ENCODE measurements at regions not wholly inside any gene's neighbourhood (a gene's known extent, or its start where the extent isn't known, plus 50 kb on each side); places are given as distances from the start of the nearest gene placed in this dataset.
A peak's percentile ranks its signal among the peaks of the same experiment; 100 is the strongest.

GRCh38 chr2:49515996-49516782 lies 361.9 kb upstream of the FSHR start:
- no peak overlapping the region for H3K4me3 ChIP-seq
- ATAC-seq (replicated peaks in 6 of 8) = peak in 5 of 8 experiments; percentile 24 to 80 (median 61)
- H3K4me1 ChIP-seq (replicated peaks in 1 of 2) = peaks cover 0 to 43% of the 10 kb centered on the region in 2 donors
- in situ Hi-C loops (cut with MboI; ENCODE audit: low pct_unique_long_range_greater_than_20kb in 2 of 9, low sequenced_read_pairs in 9 of 9, unreplicated experiment in 9 of 9) = no loop called here
- no peak overlapping the region for H3K27ac ChIP-seq
- WGBS, 10 experiments = 0 to 56% (median 10%) methylated on average over 1 to 2 of the region's 2 CpGs; no CpG with 5 or more reads in 3 of the 10 experiments

DNA sequence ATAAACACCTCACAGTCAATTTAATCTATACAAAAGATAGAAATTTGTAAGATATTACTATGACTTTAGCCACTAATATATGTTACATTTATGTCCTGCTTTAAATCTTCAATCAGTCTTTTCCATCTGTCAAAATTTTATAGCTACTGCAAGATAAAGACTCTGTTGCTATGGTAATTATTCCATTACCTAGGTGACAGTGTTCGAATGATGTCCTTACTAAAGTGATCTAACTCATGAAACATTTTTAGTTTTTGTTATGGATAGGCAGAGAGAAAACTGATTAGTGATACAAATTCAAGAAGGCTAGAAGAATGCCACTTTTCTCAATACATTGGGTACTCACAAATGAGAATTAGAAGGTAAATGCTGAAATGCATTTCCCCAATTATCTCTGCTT lies 359.9 kb upstream of the FSHR start:
- Histone ChIP-seq H3K27ac (no peak overlapping the region), H3K4me3 (no peak overlapping the region), H3K4me1 (replicated peaks in 1 of 2) (peaks cover 0 to 43% of the 10 kb centered on the region in 2 donors)
- ATAC-seq (replicated peaks in 6 of 8) = no peak
- in situ Hi-C loops (cut with MboI; ENCODE audit: low pct_unique_long_range_greater_than_20kb in 2 of 9, low sequenced_read_pairs in 9 of 9, unreplicated experiment in 9 of 9) = no loop called here
- 0 to 80% (median 0%) methylated on average over 1 of the region's 1 CpG; no CpG with 5 or more reads in 3 of the 10 experiments for WGBS, 10 experiments

GRCh38 chr2:49490710-49491109 lies 336.4 kb upstream of the FSHR start:
- WGBS, 10 experiments = 0 to 100% (median 40%) methylated on average over 1 to 4 of the region's 5 CpGs; no CpG with 5 or more reads in 5 of the 10 experiments
- peak in 1 of 8 experiments; percentile 81 for ATAC-seq (replicated peaks in 6 of 8)
- Histone ChIP-seq H3K27ac (no peak overlapping the region), H3K4me1 (replicated peaks in 1 of 2) (no peaks in the 10 kb centered on the region), H3K4me3 (no peak overlapping the region)
- in situ Hi-C loops (cut with MboI; ENCODE audit: low pct_unique_long_range_greater_than_20kb in 2 of 9, low sequenced_read_pairs in 9 of 9, unreplicated experiment in 9 of 9) = no loop called here

DNA sequence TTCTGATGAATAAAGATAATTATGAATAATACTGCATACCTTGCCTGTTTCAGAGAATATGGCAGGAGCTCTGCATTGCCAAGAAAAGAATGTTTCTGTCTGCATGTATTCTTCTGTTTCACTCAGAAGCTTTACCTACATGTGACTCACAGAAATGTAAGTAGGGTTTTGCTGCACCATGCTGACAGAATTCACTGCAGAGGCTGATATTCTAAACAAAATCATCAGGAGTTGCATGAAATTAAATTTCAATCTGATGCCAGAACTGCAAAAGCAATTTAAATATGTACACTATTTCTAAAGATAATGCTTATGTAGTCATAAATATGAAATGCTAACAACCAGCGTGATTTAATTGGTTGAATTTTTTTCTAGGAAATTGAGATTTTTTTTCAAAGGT lies 332.8 kb upstream of the FSHR start:
- in situ Hi-C loops (cut with MboI; ENCODE audit: low pct_unique_long_range_greater_than_20kb in 2 of 9, low sequenced_read_pairs in 9 of 9, unreplicated experiment in 9 of 9) = no loop called here
- Histone ChIP-seq H3K4me1 (replicated peaks in 1 of 2) (no peaks in the 10 kb centered on the region), H3K4me3 (no peak overlapping the region), H3K27ac (no peak overlapping the region)
- peak in 1 of 8 experiments; percentile 50 for ATAC-seq (replicated peaks in 6 of 8)
- 0 to 100% (median 73%) methylated on average over 1 of the region's 1 CpG; no CpG with 5 or more reads in 2 of the 10 experiments for WGBS, 10 experiments

DNA sequence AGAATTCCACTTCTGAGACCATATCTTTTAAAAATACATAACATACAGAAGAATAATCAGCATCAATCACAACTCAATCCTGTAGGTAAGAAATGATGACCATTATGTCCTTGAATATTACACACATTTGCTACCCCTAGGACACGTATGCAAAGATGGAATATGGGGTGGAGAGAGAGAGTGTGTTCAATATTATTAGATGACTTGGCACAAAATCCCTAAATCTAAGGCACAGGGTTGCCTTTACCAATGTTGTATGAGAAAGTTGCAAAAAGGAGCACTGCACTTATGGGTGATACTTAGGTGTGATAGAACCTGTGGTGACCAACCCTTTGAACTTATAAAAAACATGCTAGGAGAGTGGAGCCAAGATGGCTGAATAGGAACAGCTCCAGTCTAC lies 326.2 kb upstream of the FSHR start:
- no peak for ATAC-seq (replicated peaks in 6 of 8)
- no peak overlapping the region for H3K27ac ChIP-seq
- in situ Hi-C loops (cut with MboI; ENCODE audit: low pct_unique_long_range_greater_than_20kb in 2 of 9, low sequenced_read_pairs in 9 of 9, unreplicated experiment in 9 of 9) = no loop called here
- WGBS, 10 experiments = 0 to 100% (median 20%) methylated on average over 1 of the region's 1 CpG; no CpG with 5 or more reads in 3 of the 10 experiments
- H3K4me1 ChIP-seq (replicated peaks in 1 of 2) = peaks cover 0 to 4% of the 10 kb centered on the region in 2 donors
- no peak overlapping the region for H3K4me3 ChIP-seq

DNA sequence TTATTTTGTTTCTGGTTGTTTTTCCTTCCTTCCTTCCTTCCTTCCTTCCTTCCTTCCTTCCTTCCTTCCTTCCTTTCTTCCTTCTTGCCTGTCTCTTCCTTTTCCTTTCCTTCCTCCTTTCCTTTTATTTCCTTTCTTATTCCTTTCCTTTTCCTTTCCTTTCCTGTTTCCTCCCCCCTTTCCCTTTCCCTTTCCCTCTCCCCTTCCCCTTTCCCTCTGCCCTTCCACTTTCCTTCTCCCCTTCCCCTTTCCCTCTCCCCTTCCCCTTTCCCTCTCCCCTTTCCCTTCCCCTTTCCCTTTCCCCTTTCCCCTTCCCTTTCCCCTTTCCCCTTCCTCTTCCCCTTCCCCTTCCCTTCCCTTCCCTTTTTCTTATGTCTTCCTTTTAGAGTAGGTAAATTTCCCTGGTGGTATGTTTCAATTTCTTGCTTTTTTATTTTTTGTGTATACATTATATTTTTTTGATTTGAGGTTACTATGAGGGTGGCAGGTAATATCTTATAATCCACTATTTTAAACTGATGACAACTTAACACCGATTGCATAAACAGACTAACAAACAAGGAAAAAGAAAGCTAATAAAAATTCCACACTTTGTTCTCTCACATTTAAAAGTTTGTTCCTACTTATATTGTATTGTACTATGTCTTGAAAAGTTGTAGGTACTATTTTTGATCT lies 311.0 kb upstream of the FSHR start:
- no peak overlapping the region for H3K27ac ChIP-seq
- in situ Hi-C loops (cut with MboI; ENCODE audit: low pct_unique_long_range_greater_than_20kb in 2 of 9, low sequenced_read_pairs in 9 of 9, unreplicated experiment in 9 of 9) = no loop called here
- no peak overlapping the region for H3K4me3 ChIP-seq
- no peaks in the 10 kb centered on the region for H3K4me1 ChIP-seq (replicated peaks in 1 of 2)
- no peak for ATAC-seq (replicated peaks in 6 of 8)
- WGBS, 10 experiments = 0 to 83% (median 10%) methylated on average over 1 of the region's 1 CpG; no CpG with 5 or more reads in 4 of the 10 experiments

DNA sequence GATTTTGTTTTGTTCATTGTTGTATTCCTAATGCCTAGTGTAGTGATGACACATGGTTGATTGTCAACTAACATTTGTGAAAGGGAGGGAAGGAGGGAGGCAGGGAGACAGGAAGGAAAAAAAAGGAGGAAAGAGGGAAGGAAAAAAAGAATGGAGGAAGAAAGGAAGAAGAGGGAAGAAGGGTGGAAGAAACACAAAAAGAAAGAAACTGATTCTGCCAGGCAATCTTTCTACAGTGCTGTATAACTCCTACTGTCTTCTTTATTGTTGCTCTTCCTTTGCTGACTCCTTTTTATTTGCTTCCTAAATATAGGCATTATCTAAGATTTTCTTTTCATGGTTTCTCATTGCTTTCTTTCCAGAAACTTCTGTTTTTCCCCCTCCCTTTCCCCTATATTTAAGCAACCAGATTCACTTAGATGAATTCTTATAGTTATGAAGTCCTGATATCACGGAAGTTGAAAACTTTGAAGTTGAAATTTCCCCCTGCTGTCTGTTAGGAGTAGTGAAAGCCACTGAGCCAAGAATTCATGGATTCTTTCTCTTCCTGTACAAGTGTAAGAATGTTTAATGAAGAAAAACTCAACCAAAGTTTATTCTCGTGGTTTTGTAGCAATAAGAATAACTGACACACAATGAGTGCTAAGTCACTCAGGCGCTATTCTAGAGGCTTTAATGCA lies 305.1 kb upstream of the FSHR start:
- ATAC-seq (replicated peaks in 6 of 8) = no peak
- WGBS, 10 experiments = 4 to 94% (median 77%) methylated on average over 2 to 3 of the region's 3 CpGs; no CpG with 5 or more reads in 1 of the 10 experiments
- in situ Hi-C loops (cut with MboI; ENCODE audit: low pct_unique_long_range_greater_than_20kb in 2 of 9, low sequenced_read_pairs in 9 of 9, unreplicated experiment in 9 of 9) = no loop called here

DNA sequence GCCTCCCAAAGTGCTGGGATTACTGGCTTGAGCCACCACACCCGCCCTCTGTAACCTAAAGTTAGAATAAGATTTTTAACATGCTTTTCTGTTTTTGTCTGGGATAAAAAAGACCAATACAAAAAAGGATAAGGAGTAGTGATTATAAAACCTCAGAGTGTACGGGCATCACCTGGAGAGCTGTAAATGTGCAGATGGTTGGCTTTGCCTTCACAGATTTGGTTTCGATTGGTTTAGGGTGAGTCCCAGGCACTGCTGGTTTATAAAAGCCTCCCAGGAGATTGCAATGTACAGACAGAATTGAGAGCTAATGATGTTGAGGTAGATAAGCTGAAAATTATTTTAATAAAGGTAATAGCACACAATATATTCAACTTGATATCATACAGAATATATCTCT lies 289.7 kb upstream of the FSHR start:
- 0 to 100% (median 86%) methylated on average over 1 to 3 of the region's 3 CpGs; no CpG with 5 or more reads in 3 of the 10 experiments for WGBS, 10 experiments
- no peak overlapping the region for H3K27ac ChIP-seq
- no peak overlapping the region for H3K4me3 ChIP-seq
- in situ Hi-C loops (cut with MboI; ENCODE audit: low pct_unique_long_range_greater_than_20kb in 2 of 9, low sequenced_read_pairs in 9 of 9, unreplicated experiment in 9 of 9) = no loop called here
- no peaks in the 10 kb centered on the region for H3K4me1 ChIP-seq (replicated peaks in 1 of 2)
- no peak for ATAC-seq (replicated peaks in 6 of 8)

More for the DNA sequence above, 305.1 kb upstream of the FSHR start:
- Histone ChIP-seq H3K4me1 (replicated peaks in 1 of 2) (no peaks in the 10 kb centered on the region), H3K27ac (no peak overlapping the region), H3K4me3 (no peak overlapping the region)

DNA sequence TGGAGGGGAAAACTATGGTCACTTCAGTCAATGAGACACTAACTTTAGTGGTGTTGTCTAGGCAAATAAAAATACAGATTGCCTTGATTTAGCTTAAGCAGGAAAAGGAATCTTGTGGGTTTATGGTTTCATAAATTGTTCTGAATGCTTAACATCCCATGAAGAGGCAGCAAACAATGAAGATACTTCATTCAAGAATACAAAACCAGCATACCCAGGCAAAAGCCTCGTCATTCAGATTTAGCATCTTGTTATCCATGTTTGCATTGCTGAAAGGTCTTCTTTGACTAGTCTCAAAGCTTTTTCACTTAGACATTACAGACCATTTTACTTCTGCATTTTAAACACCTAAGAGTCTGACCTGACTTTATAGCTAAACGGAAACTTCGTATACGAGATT lies 272.7 kb upstream of the FSHR start:
- in situ Hi-C loops (cut with MboI; ENCODE audit: low pct_unique_long_range_greater_than_20kb in 2 of 9, low sequenced_read_pairs in 9 of 9, unreplicated experiment in 9 of 9) = no loop called here
- Histone ChIP-seq H3K4me1 (replicated peaks in 1 of 2) (no peaks in the 10 kb centered on the region), H3K27ac (no peak overlapping the region), H3K4me3 (no peak overlapping the region)
- no peak for ATAC-seq (replicated peaks in 6 of 8)
- WGBS, 10 experiments = 0 to 85% (median 48%) methylated on average over 2 to 4 of the region's 4 CpGs

DNA sequence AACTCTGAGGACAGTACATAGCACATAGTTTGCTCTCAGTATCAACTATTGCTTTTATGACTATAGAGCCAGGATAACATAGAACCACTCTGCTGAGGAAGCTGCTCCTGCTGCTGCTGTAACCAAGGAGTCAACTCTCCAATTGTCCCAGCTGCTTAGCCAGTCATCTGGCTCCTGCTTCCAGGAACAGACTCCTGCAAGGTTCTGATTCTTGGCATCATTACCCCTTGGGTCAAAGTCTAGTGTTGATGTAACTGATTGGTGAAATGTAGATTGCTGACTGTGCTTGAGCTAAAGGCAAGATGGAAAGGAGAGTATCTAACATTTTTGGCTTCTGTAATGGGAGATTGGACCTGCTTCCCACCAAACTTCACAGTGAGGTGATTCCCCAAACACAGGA lies 261.9 kb upstream of the FSHR start:
- H3K4me1 ChIP-seq (replicated peaks in 1 of 2) = no peaks in the 10 kb centered on the region
- no peak for ATAC-seq (replicated peaks in 6 of 8)
- H3K27ac ChIP-seq = no peak overlapping the region
- no peak overlapping the region for H3K4me3 ChIP-seq
- in situ Hi-C loops (cut with MboI; ENCODE audit: low pct_unique_long_range_greater_than_20kb in 2 of 9, low sequenced_read_pairs in 9 of 9, unreplicated experiment in 9 of 9) = no loop called here

- in situ Hi-C loops (cut with MboI; ENCODE audit: low pct_unique_long_range_greater_than_20kb in 2 of 9, low sequenced_read_pairs in 9 of 9, unreplicated experiment in 9 of 9) = no loop called here
- WGBS, 10 experiments = 0 to 64% (median 40%) methylated on average over 1 to 4 of the region's 4 CpGs
These were observed 249.8 kb upstream of the FSHR start for GRCh38 chr2:49404108-49404507.

GRCh38 chr2:49403637-49404036 lies 249.3 kb upstream of the FSHR start:
- Histone ChIP-seq H3K4me1 (replicated peaks in 1 of 2) (no peaks in the 10 kb centered on the region), H3K4me3 (no peak overlapping the region), H3K27ac (no peak overlapping the region)
- no peak for ATAC-seq (replicated peaks in 6 of 8)
- in situ Hi-C loops (cut with MboI; ENCODE audit: low pct_unique_long_range_greater_than_20kb in 2 of 9, low sequenced_read_pairs in 9 of 9, unreplicated experiment in 9 of 9) = no loop called here
- 0 to 100% (median 80%) methylated on average over 1 to 2 of the region's 2 CpGs; no CpG with 5 or more reads in 3 of the 10 experiments for whole genome bisulfite sequencing, 10 experiments

More at GRCh38 chr2:49404108-49404507, 249.8 kb upstream of the FSHR start:
- ATAC-seq (replicated peaks in 6 of 8) = no peak
- H3K4me1 ChIP-seq (replicated peaks in 1 of 2) = no peaks in the 10 kb centered on the region
- H3K4me3 ChIP-seq = no peak overlapping the region
- H3K27ac ChIP-seq = no peak overlapping the region

DNA sequence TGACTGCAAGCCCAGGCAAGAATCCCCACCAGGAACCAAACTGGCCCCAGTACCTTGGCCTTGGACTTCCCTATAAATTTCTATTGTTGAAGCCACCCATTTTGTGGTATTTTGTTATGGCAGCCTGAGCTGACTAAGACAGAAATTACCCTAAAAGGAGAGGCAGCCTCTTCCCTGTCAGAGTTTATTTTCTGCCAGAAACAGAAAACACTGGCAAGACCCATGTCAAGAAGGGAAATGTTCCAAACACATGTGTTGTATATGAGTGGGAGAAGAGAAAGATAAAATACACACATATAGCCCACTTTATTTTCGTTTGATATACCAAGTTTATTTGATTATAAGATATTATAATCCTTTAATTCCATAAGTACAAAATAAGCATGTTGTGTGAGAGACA lies 225.1 kb upstream of the FSHR start:
- no peak for ATAC-seq (replicated peaks in 6 of 8)
- Histone ChIP-seq H3K4me3 (no peak overlapping the region), H3K27ac (no peak overlapping the region), H3K4me1 (replicated peaks in 1 of 2) (no peaks in the 10 kb centered on the region)
- in situ Hi-C loops (cut with MboI; ENCODE audit: low pct_unique_long_range_greater_than_20kb in 2 of 9, low sequenced_read_pairs in 9 of 9, unreplicated experiment in 9 of 9) = no loop called here
- 0 to 70% (median 17%) methylated on average over 1 of the region's 1 CpG; no CpG with 5 or more reads in 2 of the 10 experiments for whole genome bisulfite sequencing, 10 experiments

Measured in motor neuron (in vitro differentiated cells).